PC-3 (cell line): ENCODE measurements at regions not wholly inside any gene's neighbourhood (a gene's known extent, or its start where the extent isn't known, plus 50 kb on each side); places are given as distances from the start of the nearest gene placed in this dataset.

Source experiments
- ATAC-seq: fragments of 200-7000 bp; cut with Tn5 transposase; 2 replicates; pipeline ENCODE4 v1.9.1; 2020; ENCODE audit warnings: mild to moderate bottlenecking, moderate library complexity
- BruUV-seq: library from RNA; stranded (reverse); fragments of 400-500 nt; replicated peaks from 2 replicates; lab custom pipeline; 2021; lab: Mats Ljungman, UMichigan
- CTCF ChIA-PET: fragments of 300-600 bp; sonication (Branson Sonifier 250); formaldehyde crosslinking; loops from one replicate; lab custom pipeline; 2022; ENCODE audit warnings: antibody characterized with exemption; lab: Charles Lee
- POLR2A ChIA-PET: fragments of 300-600 bp; sonication (Branson Sonifier 250); formaldehyde crosslinking; loops from one replicate; lab custom pipeline; 2022; ENCODE audit warnings: antibody characterized with exemption; ENCODE audit not compliant: unreplicated experiment; lab: Charles Lee
- DNase-seq: peaks from one replicate; pipeline ENCODE4 v3.0.0-alpha.2; 2015
- H2AFZ ChIP-seq: fragments of 300-600 bp; sonication (generic); 2 replicates; pipeline ENCODE4 v1.6.0; 2016; ENCODE audit warnings: antibody characterized with exemption, low read length
- H3F3A ChIP-seq: fragments of 300-600 bp; sonication (generic); one replicate; pipeline ENCODE4 v1.6.0; 2017; ENCODE audit warnings: antibody characterized with exemption, low read length, control low read depth, mild to moderate bottlenecking; ENCODE audit not compliant: unreplicated experiment
- H3K27ac ChIP-seq: fragments of 300-600 bp; sonication (generic); 2 replicates; pipeline ENCODE4 v1.5.1; 2016; ENCODE audit warnings: mild to moderate bottlenecking, low read length
- H3K27me3 ChIP-seq: fragments of 300-600 bp; sonication (generic); 2 replicates; pipeline ENCODE4 v1.6.1; 2016; ENCODE audit warnings: low read length, mixed read lengths
- H3K36me3 ChIP-seq: fragments of 300-600 bp; sonication (generic); 2 replicates; pipeline ENCODE4 v1.6.1; 2016; ENCODE audit warnings: low read depth, mixed run types, low read length, mixed read lengths
- H3K4me1 ChIP-seq: fragments of 300-600 bp; sonication (generic); 2 replicates; pipeline ENCODE4 v1.5.1; 2016; ENCODE audit warnings: low read length; ENCODE audit not compliant: insufficient read depth
- H3K4me2 ChIP-seq: fragments of 300-600 bp; sonication (generic); 2 replicates; pipeline ENCODE4 v1.6.0; 2016; ENCODE audit warnings: low read length
- H3K4me3 ChIP-seq: fragments of 300-600 bp; sonication (generic); 2 replicates; pipeline ENCODE4 v1.5.1; 2016; ENCODE audit warnings: mild to moderate bottlenecking, low read length, mixed read lengths
- H3K79me2 ChIP-seq: fragments of 300-600 bp; sonication (generic); 2 replicates; pipeline ENCODE4 v1.6.1; 2017; ENCODE audit warnings: low read length, mixed read lengths
- H3K9ac ChIP-seq: fragments of 300-600 bp; sonication (generic); 2 replicates; pipeline ENCODE4 v1.6.0; 2016; ENCODE audit warnings: mild to moderate bottlenecking, low read length
- H3K9me2 ChIP-seq: fragments of 300-600 bp; sonication (generic); replicated peaks from 2 replicates; pipeline ENCODE4 v1.6.1; 2016; ENCODE audit warnings: mixed run types, low read length, mixed read lengths
- H3K9me3 ChIP-seq: fragments of 300-600 bp; sonication (generic); 2 replicates; pipeline ENCODE4 v1.6.1; 2016; ENCODE audit warnings: low read length, mixed read lengths
- H4K20me1 ChIP-seq: fragments of 300-600 bp; sonication (generic); 2 replicates; pipeline ENCODE4 v1.6.1; 2016; ENCODE audit warnings: low read length, mixed read lengths
- EZH2 ChIP-seq: fragments of 300-600 bp; sonication (generic); IDR thresholded peaks from one replicate; pipeline ENCODE4 v1.6.1; 2017; ENCODE audit warnings: antibody characterized with exemption, mild to moderate bottlenecking, low read length; ENCODE audit not compliant: unreplicated experiment
- EZH2phosphoT487 ChIP-seq: fragments of 300-600 bp; sonication (generic); IDR thresholded peaks from 2 replicates; pipeline ENCODE4 v1.6.1; 2018; ENCODE audit warnings: mild to moderate bottlenecking, antibody characterized with exemption, low read length, borderline replicate concordance
- intact Hi-C: fragments of 100-400 bp; cut with micrococcal nuclease; formaldehyde crosslinking; loops from 2 replicates; pipeline ENCODE4 v1.9.0; 2023
- TF ChIP-seq, protein P1 (sequence below): fragments of 300-600 bp; sonication (generic); conservative IDR thresholded peaks from 2 replicates; pipeline ENCODE4 v1.5.1; 2017; ENCODE audit warnings: antibody characterized with exemption, low read depth, mild to moderate bottlenecking, low read length

DNA sequence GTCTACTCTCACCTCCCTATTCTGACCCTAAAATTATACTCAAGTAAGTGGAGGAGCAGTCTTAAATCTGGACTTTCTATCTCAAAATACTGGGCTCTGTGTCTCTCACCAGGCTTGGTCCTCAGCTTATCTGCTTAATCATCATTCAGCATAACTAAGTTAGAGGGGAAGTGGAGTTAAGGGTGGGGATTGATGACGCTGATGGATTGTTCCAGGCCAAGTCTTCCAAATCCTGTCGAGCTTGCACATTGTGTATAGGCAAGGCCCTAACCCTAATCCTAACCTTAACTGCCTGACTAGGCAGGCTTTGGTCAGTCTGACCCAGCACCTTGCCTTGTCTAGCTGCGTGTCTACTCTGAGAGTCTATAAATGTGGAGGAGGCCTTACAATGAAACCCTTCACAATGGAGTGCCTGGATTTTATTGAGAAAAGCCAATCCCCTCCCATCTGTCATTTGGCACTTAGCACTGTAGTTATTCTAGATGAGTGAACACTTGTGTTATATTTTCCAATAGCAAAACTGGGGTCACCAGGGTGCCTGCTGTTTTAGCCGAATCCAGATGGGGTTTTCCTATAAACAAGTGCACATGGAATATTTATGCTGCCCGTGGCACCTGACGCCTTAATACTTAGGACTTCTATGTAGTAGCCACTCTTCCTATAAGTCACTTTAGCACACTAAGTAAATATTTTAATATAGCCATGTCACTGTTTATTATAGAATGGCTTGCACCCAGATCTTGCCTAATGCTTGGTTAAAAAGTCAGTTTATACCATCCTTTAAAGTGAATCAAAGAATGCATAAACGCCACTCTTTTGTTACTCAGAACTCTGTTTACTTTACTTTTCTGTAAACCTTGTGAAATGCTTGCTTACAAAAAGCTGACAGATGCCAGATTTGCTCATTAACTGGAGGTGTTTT is 193.2 kb upstream of the MYOCD start:
- CTCF ChIA-PET, result no interaction called here
- intact Hi-C loops, result no loop called here

DNA sequence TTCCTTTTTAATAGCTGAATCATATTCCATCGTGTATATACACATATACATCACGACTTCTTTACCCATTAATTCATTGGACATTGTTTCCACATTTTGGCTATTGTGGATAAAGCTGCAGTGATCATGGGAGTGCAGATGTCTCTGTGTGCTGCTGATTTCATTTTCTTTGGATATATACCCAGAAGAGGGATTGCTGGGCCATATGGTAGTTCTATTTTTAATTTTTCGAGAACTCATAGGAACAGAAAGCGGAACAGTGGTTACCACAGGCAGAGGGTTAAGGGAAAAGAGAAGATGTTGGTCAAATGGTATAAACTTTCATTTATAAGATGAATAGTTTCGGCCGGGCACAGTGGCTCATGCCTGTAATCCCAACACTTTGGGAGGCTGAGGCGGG is 187.4 kb upstream of the MYOCD start:
- no peak overlapping the region for H3K9ac ChIP-seq
- BruUV-seq, result no TSS peak
- no peaks in the 10 kb centered on the region for H3K4me1 ChIP-seq
- no peaks in the 10 kb centered on the region for H4K20me1 ChIP-seq
- H3K27me3 ChIP-seq, result no peaks in the 10 kb centered on the region
- no peak overlapping the region for H3K4me3 ChIP-seq
- no peak overlapping the region for H2AFZ ChIP-seq
- H3F3A ChIP-seq, result no peaks in the 10 kb centered on the region
- POLR2A ChIA-PET, result no interaction called here
- ATAC-seq (no peak), DNase-seq (no peak)
- CTCF ChIA-PET, result no interaction called here
- TF ChIP-seq EZH2 (no peak), EZH2phosphoT487 (no peak)
- TF ChIP-seq, protein P1, sequence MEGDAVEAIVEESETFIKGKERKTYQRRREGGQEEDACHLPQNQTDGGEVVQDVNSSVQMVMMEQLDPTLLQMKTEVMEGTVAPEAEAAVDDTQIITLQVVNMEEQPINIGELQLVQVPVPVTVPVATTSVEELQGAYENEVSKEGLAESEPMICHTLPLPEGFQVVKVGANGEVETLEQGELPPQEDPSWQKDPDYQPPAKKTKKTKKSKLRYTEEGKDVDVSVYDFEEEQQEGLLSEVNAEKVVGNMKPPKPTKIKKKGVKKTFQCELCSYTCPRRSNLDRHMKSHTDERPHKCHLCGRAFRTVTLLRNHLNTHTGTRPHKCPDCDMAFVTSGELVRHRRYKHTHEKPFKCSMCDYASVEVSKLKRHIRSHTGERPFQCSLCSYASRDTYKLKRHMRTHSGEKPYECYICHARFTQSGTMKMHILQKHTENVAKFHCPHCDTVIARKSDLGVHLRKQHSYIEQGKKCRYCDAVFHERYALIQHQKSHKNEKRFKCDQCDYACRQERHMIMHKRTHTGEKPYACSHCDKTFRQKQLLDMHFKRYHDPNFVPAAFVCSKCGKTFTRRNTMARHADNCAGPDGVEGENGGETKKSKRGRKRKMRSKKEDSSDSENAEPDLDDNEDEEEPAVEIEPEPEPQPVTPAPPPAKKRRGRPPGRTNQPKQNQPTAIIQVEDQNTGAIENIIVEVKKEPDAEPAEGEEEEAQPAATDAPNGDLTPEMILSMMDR, result no peak
- H3K9me2 ChIP-seq, result no peaks in the 10 kb centered on the region
- no peaks in the 10 kb centered on the region for H3K79me2 ChIP-seq
- 0 out of 2 replicates have a peak, but pooled peaks cover 5% of the 10 kb centered on the region for H3K9me3 ChIP-seq
- no peak overlapping the region for H3K27ac ChIP-seq
- H3K4me2 ChIP-seq, result no peak overlapping the region
- intact Hi-C loops, result no loop called here
- no peaks in the 10 kb centered on the region for H3K36me3 ChIP-seq

More for the DNA sequence above, 193.2 kb upstream of the MYOCD start:
- Histone ChIP-seq H3K9me2 (no peaks in the 10 kb centered on the region), H3K27me3 (no peaks in the 10 kb centered on the region), H3K4me1 (no peaks in the 10 kb centered on the region), H3K4me3 (no peak overlapping the region), H3K9ac (no peak overlapping the region), H4K20me1 (no peaks in the 10 kb centered on the region), H3K4me2 (no peak overlapping the region), H3K36me3 (no peaks in the 10 kb centered on the region), H3F3A (no peaks in the 10 kb centered on the region), H2AFZ (no peak overlapping the region), H3K9me3 (peaks cover 5% of the 10 kb centered on the region; the same call in 1 of the 2 replicates), H3K27ac (no peak overlapping the region), H3K79me2 (no peaks in the 10 kb centered on the region)
- DNase-seq, result no peak
- ATAC-seq, result no peak
- POLR2A ChIA-PET, result no interaction called here
- no TSS peak for BruUV-seq
- no peak for TF ChIP-seq EZH2
- no peak for TF ChIP-seq EZH2phosphoT487
- TF ChIP-seq, protein P1, result no peak

DNA sequence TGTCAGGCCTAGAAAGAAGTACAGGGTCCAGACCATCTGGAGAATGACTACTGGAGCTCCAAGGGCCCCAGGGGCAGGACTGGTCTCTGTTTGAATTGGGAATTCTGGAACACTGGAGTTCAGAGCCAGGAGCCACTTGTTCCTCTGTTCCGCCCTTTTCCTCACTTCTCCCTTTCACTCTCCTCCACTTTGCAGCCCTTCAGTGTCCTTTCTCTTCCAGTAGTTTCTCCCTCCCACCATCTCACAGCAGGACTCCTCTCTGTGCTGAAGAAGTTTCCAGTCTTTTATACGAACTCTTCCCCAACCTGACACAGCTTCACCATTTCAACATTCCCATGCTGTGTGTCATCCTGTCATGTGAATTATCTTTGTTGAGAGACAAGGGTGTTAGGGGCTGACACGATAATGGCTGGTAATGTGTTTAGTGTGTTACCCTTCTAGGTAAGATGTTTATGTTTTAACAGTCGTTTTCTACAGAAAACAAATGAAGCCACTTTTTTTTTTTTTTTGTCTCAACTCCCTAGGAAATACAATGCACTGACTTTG is 180.3 kb upstream of the MYOCD start:
- Histone ChIP-seq H3K27ac (no peak overlapping the region), H3K4me1 (no peaks in the 10 kb centered on the region), H3K9ac (no peak overlapping the region), H3K9me3 (no peaks in the 10 kb centered on the region; the same call in 1 of the 2 replicates), H3K4me2 (no peak overlapping the region), H2AFZ (no peak overlapping the region), H3K9me2 (no peaks in the 10 kb centered on the region), H3K4me3 (no peak overlapping the region), H3K79me2 (no peaks in the 10 kb centered on the region), H3K27me3 (no peaks in the 10 kb centered on the region), H3F3A (no peaks in the 10 kb centered on the region), H3K36me3 (no peaks in the 10 kb centered on the region), H4K20me1 (no peaks in the 10 kb centered on the region)
- DNase-seq (no peak), ATAC-seq (no peak)
- intact Hi-C loops, result no loop called here
- ChIA-PET POLR2A (no interaction called here), CTCF (no interaction called here)
- no peak for TF ChIP-seq EZH2
- no peak for TF ChIP-seq EZH2phosphoT487
- TF ChIP-seq, protein P1, result no peak
- BruUV-seq, result no TSS peak
